Neural cell (in vitro differentiated cells): ENCODE measurements at regions not wholly inside any gene's neighbourhood (a gene's known extent, or its start where the extent isn't known, plus 50 kb on each side); places are given as distances from the start of the nearest gene placed in this dataset.

ENCODE experiments used
- H2AFZ ChIP-seq: fragments of 200-600, 300-800 bp; sonication (generic), shearing (Covaris generic); 2 replicates; pipeline ENCODE4 v1.6.0; 2014; ENCODE audit warnings: low read depth, mild to moderate bottlenecking, antibody characterized with exemption, low read length, moderate library complexity
- H3F3A ChIP-seq: fragments of 200-600 bp; shearing (Covaris generic); 2 replicates; pipeline ENCODE4 v1.6.1; 2016; ENCODE audit warnings: mild to moderate bottlenecking, moderate library complexity, mixed read lengths, antibody characterized with exemption, low read length; ENCODE audit not compliant: insufficient read depth, poor library complexity, severe bottlenecking
- H3K27ac ChIP-seq: fragments of 200-600, 300-800 bp; sonication (generic), shearing (Covaris generic); 2 replicates; pipeline ENCODE4 v1.5.1; 2014; ENCODE audit warnings: mild to moderate bottlenecking, low read length, moderate library complexity
- H3K27me3 ChIP-seq: fragments of 300-800, 200-600 bp; sonication (generic), shearing (Covaris generic); 2 replicates; pipeline ENCODE4 v1.6.0; 2014; ENCODE audit warnings: mild to moderate bottlenecking, low read depth, low read length, moderate library complexity; ENCODE audit not compliant: insufficient read depth
- H3K36me3 ChIP-seq: fragments of 300-800, 200-600 bp; sonication (generic), shearing (Covaris generic); 2 replicates; pipeline ENCODE4 v1.5.1; 2014; ENCODE audit warnings: mild to moderate bottlenecking, antibody characterized with exemption, low read length, moderate library complexity; ENCODE audit not compliant: insufficient read depth
- H3K4me2 ChIP-seq: fragments of 300-800, 200-600 bp; sonication (generic), shearing (Covaris generic); 2 replicates; pipeline ENCODE4 v1.6.0; 2014; ENCODE audit warnings: mild to moderate bottlenecking, low read length
- H3K4me3 ChIP-seq: fragments of 300-800, 200-600 bp; sonication (generic), shearing (Covaris generic); 2 replicates; pipeline ENCODE4 v1.5.1; 2014; ENCODE audit warnings: mild to moderate bottlenecking, low read length, moderate library complexity
- H3K79me2 ChIP-seq: fragments of 200-600 bp; shearing (Covaris generic); replicated peaks from 2 replicates; pipeline ENCODE4 v1.6.0; 2014; ENCODE audit warnings: mild to moderate bottlenecking, low read length, moderate library complexity; ENCODE audit not compliant: insufficient read depth
- H3K9ac ChIP-seq: fragments of 300-800, 200-600 bp; sonication (generic), shearing (Covaris generic); 2 replicates; pipeline ENCODE4 v1.6.1; 2016; ENCODE audit warnings: mild to moderate bottlenecking, low read length, mixed read lengths
- H3K9me2 ChIP-seq: fragments of 200-600 bp; shearing (Covaris generic); 2 replicates; pipeline ENCODE4 v1.6.1; 2016; ENCODE audit warnings: mild to moderate bottlenecking, low read length, mixed read lengths; ENCODE audit not compliant: insufficient read depth
- H3K9me3 ChIP-seq: fragments of 200-600, 300-800 bp; sonication (generic), shearing (Covaris generic); 2 replicates; pipeline ENCODE4 v1.6.1; 2016; ENCODE audit warnings: mild to moderate bottlenecking, mixed run types, low read length, moderate library complexity, mixed read lengths
- H4K20me1 ChIP-seq: fragments of 200-600 bp; shearing (Covaris generic); 2 replicates; pipeline ENCODE4 v1.6.1; 2016; ENCODE audit warnings: mild to moderate bottlenecking, mixed run types; ENCODE audit not compliant: insufficient read depth
- EP300 ChIP-seq: fragments of 450-650 bp; conservative IDR thresholded peaks from 2 replicates; pipeline ENCODE4 v1.6.1; 2014; ENCODE audit warnings: antibody characterized with exemption, mild to moderate bottlenecking, moderate library complexity; ENCODE audit not compliant: poor library complexity, severe bottlenecking
- EZH2 ChIP-seq: fragments of 200-600, 300-800 bp; shearing (Covaris generic), sonication (generic); IDR thresholded peaks from 2 replicates; pipeline ENCODE4 v1.6.1; 2014; ENCODE audit warnings: antibody characterized with exemption, low read length, borderline replicate concordance, mild to moderate bottlenecking; ENCODE audit not compliant: insufficient read depth, poor library complexity, severe bottlenecking
- MXI1 ChIP-seq: fragments of 450-650 bp; conservative IDR thresholded peaks from 2 replicates; pipeline ENCODE4 v1.6.1; 2014; ENCODE audit warnings: antibody characterized with exemption, mild to moderate bottlenecking; ENCODE audit not compliant: poor library complexity, severe bottlenecking
- POLR2AphosphoS5 ChIP-seq: IDR thresholded peaks from 2 replicates; pipeline ENCODE4 v1.6.1; 2012
- RAD21 ChIP-seq: fragments of 450-650 bp; conservative IDR thresholded peaks from 2 replicates; pipeline ENCODE4 v1.6.1; 2014; ENCODE audit warnings: antibody characterized with exemption, mild to moderate bottlenecking, moderate library complexity
- SMC3 ChIP-seq: fragments of 450-650 bp; conservative IDR thresholded peaks from 2 replicates; pipeline ENCODE4 v1.6.1; 2014; ENCODE audit warnings: antibody characterized with exemption, mild to moderate bottlenecking, moderate library complexity; ENCODE audit not compliant: poor library complexity
- TAF1 ChIP-seq: IDR thresholded peaks from 2 replicates; pipeline ENCODE4 v1.6.1; 2012; ENCODE audit warnings: low read depth
- TF ChIP-seq, protein P1 (sequence below): IDR thresholded peaks from 2 replicates; pipeline ENCODE4 v1.6.1; 2012; ENCODE audit warnings: borderline replicate concordance
- TF ChIP-seq, protein P2 (sequence below): fragments of 450-650 bp; IDR thresholded peaks from 2 replicates; pipeline ENCODE4 v1.5.1; 2014; ENCODE audit warnings: antibody characterized with exemption, mild to moderate bottlenecking, moderate library complexity; ENCODE audit not compliant: poor library complexity, severe bottlenecking

DNA sequence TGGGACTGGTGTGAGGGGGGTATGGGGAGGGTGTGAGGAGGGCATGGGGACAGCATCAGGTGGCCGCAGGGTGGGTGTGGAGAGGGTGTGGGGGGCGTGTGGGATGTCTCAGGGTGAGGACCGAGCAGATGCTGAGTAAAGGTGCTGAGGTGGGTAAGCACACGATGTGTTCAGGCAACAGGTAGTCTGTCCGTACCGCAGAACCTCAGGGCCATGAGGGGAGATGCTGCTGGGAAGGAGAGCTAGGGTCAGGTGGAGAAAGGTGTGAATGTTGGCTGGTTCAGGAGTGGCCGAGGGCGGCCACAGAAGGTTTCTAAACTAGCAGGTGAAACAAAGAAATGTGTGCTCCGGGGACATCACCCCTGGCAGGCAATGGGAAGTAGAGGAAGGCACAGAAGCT is 80.0 kb upstream of the CDH5 start:
- Histone ChIP-seq H3K36me3 (no peaks in the 10 kb centered on the region), H3K4me3 (no peak overlapping the region), H3K9me2 (no peaks in the 10 kb centered on the region), H3F3A (no peaks in the 10 kb centered on the region), H3K4me2 (no peak overlapping the region), H3K27me3 (no peaks in the 10 kb centered on the region), H4K20me1 (no peaks in the 10 kb centered on the region), H2AFZ (no peak overlapping the region), H3K9ac (no peak overlapping the region), H3K9me3 (no peaks in the 10 kb centered on the region), H3K27ac (no peak overlapping the region), H3K79me2 (no peaks in the 10 kb centered on the region)
- TF ChIP-seq MXI1 (no peak), EZH2 (no peak), RAD21 (no peak), EP300 (no peak), POLR2AphosphoS5 (no peak), TAF1 (no peak), SMC3 (no peak)
- TF ChIP-seq, protein P1, sequence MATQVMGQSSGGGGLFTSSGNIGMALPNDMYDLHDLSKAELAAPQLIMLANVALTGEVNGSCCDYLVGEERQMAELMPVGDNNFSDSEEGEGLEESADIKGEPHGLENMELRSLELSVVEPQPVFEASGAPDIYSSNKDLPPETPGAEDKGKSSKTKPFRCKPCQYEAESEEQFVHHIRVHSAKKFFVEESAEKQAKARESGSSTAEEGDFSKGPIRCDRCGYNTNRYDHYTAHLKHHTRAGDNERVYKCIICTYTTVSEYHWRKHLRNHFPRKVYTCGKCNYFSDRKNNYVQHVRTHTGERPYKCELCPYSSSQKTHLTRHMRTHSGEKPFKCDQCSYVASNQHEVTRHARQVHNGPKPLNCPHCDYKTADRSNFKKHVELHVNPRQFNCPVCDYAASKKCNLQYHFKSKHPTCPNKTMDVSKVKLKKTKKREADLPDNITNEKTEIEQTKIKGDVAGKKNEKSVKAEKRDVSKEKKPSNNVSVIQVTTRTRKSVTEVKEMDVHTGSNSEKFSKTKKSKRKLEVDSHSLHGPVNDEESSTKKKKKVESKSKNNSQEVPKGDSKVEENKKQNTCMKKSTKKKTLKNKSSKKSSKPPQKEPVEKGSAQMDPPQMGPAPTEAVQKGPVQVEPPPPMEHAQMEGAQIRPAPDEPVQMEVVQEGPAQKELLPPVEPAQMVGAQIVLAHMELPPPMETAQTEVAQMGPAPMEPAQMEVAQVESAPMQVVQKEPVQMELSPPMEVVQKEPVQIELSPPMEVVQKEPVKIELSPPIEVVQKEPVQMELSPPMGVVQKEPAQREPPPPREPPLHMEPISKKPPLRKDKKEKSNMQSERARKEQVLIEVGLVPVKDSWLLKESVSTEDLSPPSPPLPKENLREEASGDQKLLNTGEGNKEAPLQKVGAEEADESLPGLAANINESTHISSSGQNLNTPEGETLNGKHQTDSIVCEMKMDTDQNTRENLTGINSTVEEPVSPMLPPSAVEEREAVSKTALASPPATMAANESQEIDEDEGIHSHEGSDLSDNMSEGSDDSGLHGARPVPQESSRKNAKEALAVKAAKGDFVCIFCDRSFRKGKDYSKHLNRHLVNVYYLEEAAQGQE, result no peak
- TF ChIP-seq, protein P2, sequence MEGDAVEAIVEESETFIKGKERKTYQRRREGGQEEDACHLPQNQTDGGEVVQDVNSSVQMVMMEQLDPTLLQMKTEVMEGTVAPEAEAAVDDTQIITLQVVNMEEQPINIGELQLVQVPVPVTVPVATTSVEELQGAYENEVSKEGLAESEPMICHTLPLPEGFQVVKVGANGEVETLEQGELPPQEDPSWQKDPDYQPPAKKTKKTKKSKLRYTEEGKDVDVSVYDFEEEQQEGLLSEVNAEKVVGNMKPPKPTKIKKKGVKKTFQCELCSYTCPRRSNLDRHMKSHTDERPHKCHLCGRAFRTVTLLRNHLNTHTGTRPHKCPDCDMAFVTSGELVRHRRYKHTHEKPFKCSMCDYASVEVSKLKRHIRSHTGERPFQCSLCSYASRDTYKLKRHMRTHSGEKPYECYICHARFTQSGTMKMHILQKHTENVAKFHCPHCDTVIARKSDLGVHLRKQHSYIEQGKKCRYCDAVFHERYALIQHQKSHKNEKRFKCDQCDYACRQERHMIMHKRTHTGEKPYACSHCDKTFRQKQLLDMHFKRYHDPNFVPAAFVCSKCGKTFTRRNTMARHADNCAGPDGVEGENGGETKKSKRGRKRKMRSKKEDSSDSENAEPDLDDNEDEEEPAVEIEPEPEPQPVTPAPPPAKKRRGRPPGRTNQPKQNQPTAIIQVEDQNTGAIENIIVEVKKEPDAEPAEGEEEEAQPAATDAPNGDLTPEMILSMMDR, result no peak

DNA sequence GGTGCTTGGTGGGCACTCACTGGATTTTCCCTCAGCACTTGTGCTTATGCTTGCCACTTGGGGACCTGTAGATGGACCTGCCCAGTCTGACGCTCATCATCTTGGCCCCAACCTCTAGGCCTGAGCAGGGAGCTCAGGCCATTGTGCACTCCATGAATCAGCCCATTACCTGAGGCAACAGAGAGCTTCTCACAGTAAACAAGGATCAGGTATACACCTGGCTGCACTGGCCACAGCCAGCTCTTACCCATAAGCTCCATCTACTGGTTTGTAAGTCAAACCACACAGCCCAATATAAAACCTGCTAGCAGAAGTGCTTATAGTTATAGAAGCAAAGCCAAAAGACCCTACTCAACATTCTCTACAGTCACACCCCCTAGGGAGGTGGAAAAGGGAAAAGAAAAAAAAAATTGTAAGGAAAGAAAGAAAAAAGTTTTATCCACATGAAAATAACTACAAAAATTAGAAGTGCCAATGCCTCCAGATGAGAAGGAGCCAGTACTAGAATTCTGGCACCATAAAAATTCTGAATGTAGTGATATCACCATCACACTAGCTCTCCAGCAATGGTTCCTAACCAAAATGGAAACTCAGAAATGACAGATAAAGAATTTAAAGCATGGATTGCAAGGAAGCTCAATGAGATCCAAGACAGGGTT is 87.8 kb upstream of the CDH5 start:
- Histone ChIP-seq H3K79me2 (no peaks in the 10 kb centered on the region), H3K27ac (no peak overlapping the region), H2AFZ (no peak overlapping the region), H3K4me3 (no peak overlapping the region), H3K36me3 (no peaks in the 10 kb centered on the region), H3K9me3 (peaks cover 3% of the 10 kb centered on the region), H3K4me2 (no peak overlapping the region), H3K9me2 (no peaks in the 10 kb centered on the region), H4K20me1 (no peaks in the 10 kb centered on the region), H3F3A (no peaks in the 10 kb centered on the region), H3K27me3 (no peaks in the 10 kb centered on the region), H3K9ac (no peak overlapping the region)
- TF ChIP-seq, protein P1, result no peak
- TF ChIP-seq EZH2 (no peak), MXI1 (no peak), EP300 (no peak), TAF1 (no peak), SMC3 (no peak)
- TF ChIP-seq, protein P2, result no peak
